Aorta (tissue), 5 donors: ENCODE measurements at regions not wholly inside any gene's neighbourhood (a gene's known extent, or its start where the extent isn't known, plus 50 kb on each side); places are given as distances from the start of the nearest gene placed in this dataset.
"Not testable (repeated sequence)": the region's sequence is repeated elsewhere in the genome, so short reads cannot be mapped to it uniquely, and the experiment has no call there.

Source experiments
- ATAC-seq: fragments of 200-7000 bp; cut with Tn5 transposase; one replicate; pipeline ENCODE4 v1.9.1; 2022; ENCODE audit warnings: moderate library complexity; ENCODE audit not compliant: low FRiP score
- DNase-seq, 2 donors: peaks; one replicate each; pipeline ENCODE4 v3.0.0-alpha.2; 2020
- H3K27ac ChIP-seq, 2 donors: one replicate each; pipeline ENCODE4 v1.5.1; 2013; ENCODE audit warnings: low read length in 2 of 2, mild to moderate bottlenecking in 2 of 2, moderate library complexity in 2 of 2, control low read depth in 1 of 2, inconsistent platforms in 1 of 2, low read depth in 1 of 2
- H3K27me3 ChIP-seq, 2 donors: one replicate each; pipeline ENCODE4 v1.6.1; 2013; ENCODE audit warnings: control low read depth in 1 of 2, low read length in 1 of 2, mild to moderate bottlenecking in 1 of 2, moderate library complexity in 1 of 2; ENCODE audit not compliant: insufficient read depth in 2 of 2, control insufficient read depth in 1 of 2
- H3K36me3 ChIP-seq, 2 donors: one replicate each; pipeline ENCODE4 v1.6.1; 2013; ENCODE audit warnings: control low read depth in 1 of 2, low read length in 1 of 2, mild to moderate bottlenecking in 1 of 2; ENCODE audit not compliant: insufficient read depth in 2 of 2, control insufficient read depth in 1 of 2
- H3K4me1 ChIP-seq, 2 donors: one replicate each; pipeline ENCODE4 v1.6.1; 2013; ENCODE audit warnings: low read length in 2 of 2, control low read depth in 1 of 2, mild to moderate bottlenecking in 1 of 2, moderate library complexity in 1 of 2; ENCODE audit not compliant: insufficient read depth in 2 of 2, control insufficient read depth in 1 of 2
- H3K4me3 ChIP-seq, 2 donors: one replicate each; pipeline ENCODE4 v1.5.1; 2013; ENCODE audit warnings: low read length in 2 of 2, control low read depth in 1 of 2, mild to moderate bottlenecking in 1 of 2
- H3K9me3 ChIP-seq: one replicate; pipeline ENCODE4 v1.6.1; 2013; ENCODE audit warnings: mild to moderate bottlenecking, low read length; ENCODE audit not compliant: control insufficient read depth
- WGBS, 2 donors: extraction: QIAGEN DNeasy Blood & Tissue Kit; methylation state at CpG; one replicate each; pipeline ENCODE4 v1.1.7; 2013; 5-methylcytosine and 5-hydroxymethylcytosine counted together
- intact Hi-C, 2 donors: fragments of 100-400 bp; cut with DNase I; formaldehyde crosslinking; loops; one replicate each; pipeline versions ENCODE4 v1.14.2 to v1.15.0; 2022
- donor health status: healthy with polysubstance abuse.
- donor health status: Bipolar disorder and iron deficiency.
- donor health status: DM: no; HTN: no; CAD: no.
- donor health status: DM: no; HTN: no; CAD: no.
- donor health status: DM: yes; HTN: yes; CAD: no.

GRCh38 chr7:68619526-68619925, 978.7 kb upstream of the AUTS2 start:
- Histone ChIP-seq H3K27me3 (peaks cover 0 to 2% of the 10 kb centered on the region in 2 donors), H3K27ac (no peak overlapping the region), H3K4me3 (no peak overlapping the region), H3K4me1 (no peaks in the 10 kb centered on the region), H3K9me3 (peaks cover 10% of the 10 kb centered on the region), H3K36me3 (no peaks in the 10 kb centered on the region)
- 76 to 84% methylated on average over 3 of the region's 3 CpGs for WGBS, 2 donors
- no peak for DNase-seq
- intact Hi-C loops: no loop called here
- no peak for ATAC-seq

- no peaks in the 10 kb centered on the region for H3K9me3 ChIP-seq
- WGBS, 2 donors: 84 to 85% methylated on average over 3 of the region's 3 CpGs
- no peak overlapping the region for H3K27ac ChIP-seq
- intact Hi-C loops: no loop called here
- DNase-seq (no peak), ATAC-seq (no peak)
- no peak overlapping the region for H3K4me3 ChIP-seq
- H3K27me3 ChIP-seq: no peaks in the 10 kb centered on the region
- no peaks in the 10 kb centered on the region for H3K4me1 ChIP-seq
- H3K36me3 ChIP-seq: no peaks in the 10 kb centered on the region
Observed at GRCh38 chr7:68622500-68622899, 975.8 kb upstream of the AUTS2 start.

GRCh38 chr7:68623030-68623429, 975.2 kb upstream of the AUTS2 start:
- intact Hi-C loops: no loop called here
- no peak for ATAC-seq
- 60% methylated on average over 1 of the region's 1 CpG for WGBS, 2 donors

GRCh38 chr7:68627247-68627864, 970.9 kb upstream of the AUTS2 start:
- no peak for ATAC-seq
- intact Hi-C loops: no loop called here
- Histone ChIP-seq H3K36me3 (no peaks in the 10 kb centered on the region), H3K9me3 (no peaks in the 10 kb centered on the region), H3K4me3 (no peak overlapping the region), H3K27ac (no peak overlapping the region), H3K27me3 (no peaks in the 10 kb centered on the region), H3K4me1 (no peaks in the 10 kb centered on the region)
- no peak for DNase-seq
- WGBS, 2 donors: 48 to 49% methylated on average over 2 of the region's 2 CpGs

More at GRCh38 chr7:68623030-68623429, 975.2 kb upstream of the AUTS2 start:
- no peak overlapping the region for H3K4me3 ChIP-seq
- no peaks in the 10 kb centered on the region for H3K4me1 ChIP-seq
- H3K36me3 ChIP-seq: no peaks in the 10 kb centered on the region
- H3K27ac ChIP-seq: no peak overlapping the region
- H3K9me3 ChIP-seq: no peaks in the 10 kb centered on the region
- no peak for DNase-seq
- no peaks in the 10 kb centered on the region for H3K27me3 ChIP-seq

- H3K27me3 ChIP-seq, H3K9me3 ChIP-seq, ATAC-seq, H3K36me3 ChIP-seq, intact Hi-C loops, H3K4me3 ChIP-seq, H3K27ac ChIP-seq, DNase-seq, H3K4me1 ChIP-seq: not testable (repeated sequence)
- WGBS, 2 donors: 94 to 95% methylated on average over 3 of the region's 3 CpGs
Observed at GRCh38 chr7:68630914-68631313, 967.4 kb upstream of the AUTS2 start.

- no peak overlapping the region for H3K4me3 ChIP-seq
- no peaks in the 10 kb centered on the region for H3K27me3 ChIP-seq
- no peaks in the 10 kb centered on the region for H3K36me3 ChIP-seq
- H3K4me1 ChIP-seq: no peaks in the 10 kb centered on the region
- WGBS, 2 donors: 84 to 88% methylated on average over 3 of the region's 3 CpGs
- intact Hi-C loops: no loop called here
- H3K9me3 ChIP-seq: peaks cover 3% of the 10 kb centered on the region
- no peak for DNase-seq
- no peak overlapping the region for H3K27ac ChIP-seq
- no peak for ATAC-seq
Observed at GRCh38 chr7:68640103-68640502, 958.2 kb upstream of the AUTS2 start.

- Histone ChIP-seq H3K27ac (no peak overlapping the region), H3K27me3 (no peaks in the 10 kb centered on the region), H3K4me3 (no peak overlapping the region), H3K36me3 (no peaks in the 10 kb centered on the region), H3K9me3 (peaks cover 6% of the 10 kb centered on the region), H3K4me1 (no peaks in the 10 kb centered on the region)
- intact Hi-C loops: no loop called here
- ATAC-seq: no peak
- 68 to 84% methylated on average over 3 of the region's 3 CpGs for WGBS, 2 donors
- no peak for DNase-seq
Observed at GRCh38 chr7:68642727-68643126, 955.5 kb upstream of the AUTS2 start.

GRCh38 chr7:68663392-68663791, 934.9 kb upstream of the AUTS2 start:
- no peak for ATAC-seq
- Histone ChIP-seq H3K4me1 (no peaks in the 10 kb centered on the region), H3K9me3 (peaks cover 1% of the 10 kb centered on the region), H3K36me3 (no peaks in the 10 kb centered on the region), H3K27ac (no peak overlapping the region), H3K4me3 (no peak overlapping the region), H3K27me3 (no peaks in the 10 kb centered on the region)
- 65% methylated on average over 1 of the region's 1 CpG for WGBS, 2 donors
- intact Hi-C loops: no loop called here
- no peak for DNase-seq

- intact Hi-C loops: no loop called here
- ATAC-seq (no peak), DNase-seq (no peak)
- Histone ChIP-seq H3K9me3 (peaks cover 3% of the 10 kb centered on the region), H3K27ac (no peak overlapping the region), H3K4me1 (no peaks in the 10 kb centered on the region), H3K4me3 (no peak overlapping the region), H3K27me3 (no peaks in the 10 kb centered on the region), H3K36me3 (no peaks in the 10 kb centered on the region)
- WGBS, 2 donors: 60 to 66% methylated on average over 2 of the region's 2 CpGs
Observed at GRCh38 chr7:68671046-68671445, 927.2 kb upstream of the AUTS2 start.
